ENCODE measurements at regions not wholly inside any gene's neighbourhood (a gene's known extent, or its start where the extent isn't known, plus 50 kb on each side); places are given as distances from the start of the nearest gene placed in this dataset.

DNA sequence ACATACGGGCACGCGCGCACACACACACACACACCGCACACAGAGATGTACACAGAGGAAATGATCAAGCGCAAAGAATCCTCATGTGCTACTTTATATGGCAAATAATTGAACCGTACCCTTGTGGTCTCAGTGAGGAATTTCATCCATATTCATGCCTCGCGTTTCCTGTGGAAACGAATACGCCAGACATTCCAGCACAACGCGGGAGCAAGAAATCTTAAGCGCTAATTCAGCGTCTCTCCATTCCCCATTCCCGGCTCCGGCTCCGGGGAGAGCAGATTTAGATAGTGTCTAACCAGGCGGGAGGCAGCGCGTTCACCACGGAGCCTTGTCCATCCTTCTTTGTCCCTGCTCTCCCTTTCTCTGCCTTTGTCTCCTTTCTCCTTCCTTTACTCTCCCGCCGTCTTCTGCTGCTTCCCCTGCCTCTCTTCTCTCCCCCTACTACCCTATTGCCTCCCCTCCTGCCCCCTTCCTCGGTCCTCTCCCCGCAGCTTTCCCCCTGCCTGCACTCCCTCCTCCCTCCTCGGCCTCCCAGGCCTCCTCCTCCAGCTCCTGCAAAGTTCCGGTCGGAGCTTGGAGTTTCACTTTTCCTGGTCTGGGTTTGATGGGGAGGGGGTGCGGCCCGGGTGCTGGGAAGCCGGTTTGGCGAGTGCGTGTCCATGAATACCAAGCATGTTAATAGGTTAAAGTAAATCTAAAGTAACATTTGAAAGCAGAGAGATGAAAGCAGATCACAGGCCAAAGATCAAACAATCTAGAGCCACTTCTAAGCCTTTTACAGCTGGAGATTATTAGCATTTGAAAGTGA is 579.3 kb downstream of the BUD13 start:
- DNase-seq (ENCODE audit: low read depth in 2 of 3, low spot score in 2 of 3), result no peak

- DNase-seq (ENCODE audit: low read depth in 2 of 3, low spot score in 2 of 3), result no peak
Measured at GRCh38 chr11:116192509-116193210, 580.1 kb downstream of the BUD13 start.

DNA sequence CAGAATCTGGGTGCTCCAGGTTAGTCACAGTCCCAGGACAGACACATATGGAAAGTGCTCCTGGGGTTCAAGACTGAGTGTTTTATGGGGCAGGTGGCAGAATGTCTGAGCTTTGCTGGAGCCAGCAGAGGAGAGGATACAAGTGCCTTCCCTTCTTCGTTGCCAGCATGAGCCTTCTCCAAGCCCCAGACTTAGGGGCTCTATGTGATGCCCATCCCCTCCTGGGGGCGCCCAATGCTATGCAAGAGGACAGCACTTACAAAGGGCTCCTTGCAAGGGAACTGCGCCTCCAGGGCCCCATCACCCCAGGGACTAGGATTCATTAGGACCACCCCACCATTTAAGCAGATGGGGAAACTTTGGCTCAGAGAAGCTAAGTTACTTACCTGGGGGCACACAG is 581.9 kb downstream of the BUD13 start:
- DNase-seq (ENCODE audit: low read depth in 2 of 3, low spot score in 2 of 3), result no peak

GRCh38 chr11:116189408-116190170 is 583.2 kb downstream of the BUD13 start:
- DNase-seq (ENCODE audit: low read depth in 2 of 3, low spot score in 2 of 3), result no peak

- DNase-seq (ENCODE audit: low read depth in 2 of 3, low spot score in 2 of 3), result no peak
Measured at GRCh38 chr11:116188350-116188749, 584.4 kb downstream of the BUD13 start.

DNA sequence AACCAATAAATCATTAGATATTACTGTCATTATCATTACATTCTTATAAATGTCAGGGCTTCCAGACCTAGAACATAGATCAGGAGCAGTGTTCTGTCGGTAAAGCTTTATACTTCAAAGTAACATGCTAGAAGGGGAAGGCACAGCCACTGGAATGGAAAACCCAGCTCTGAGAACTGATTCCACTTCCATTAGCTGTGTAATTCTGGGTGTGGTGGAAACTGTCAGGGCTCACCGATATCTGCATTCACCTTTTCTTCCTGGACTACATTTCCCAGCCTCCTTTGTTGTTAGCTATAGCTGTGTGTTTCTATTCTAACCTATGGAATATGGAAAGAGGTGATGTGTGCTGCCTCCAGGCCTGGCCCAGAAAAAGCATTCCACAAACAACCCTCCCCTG is 585.8 kb downstream of the BUD13 start:
- DNase-seq (ENCODE audit: low read depth in 2 of 3, low spot score in 2 of 3), result no peak

GRCh38 chr11:116185551-116185950 is 587.2 kb downstream of the BUD13 start:
- DNase-seq (ENCODE audit: low read depth in 2 of 3, low spot score in 2 of 3), result no peak

GRCh38 chr11:116184763-116185162 is 588.0 kb downstream of the BUD13 start:
- DNase-seq (ENCODE audit: low read depth in 2 of 3, low spot score in 2 of 3), result no peak

GRCh38 chr11:116182356-116182966 is 590.3 kb downstream of the BUD13 start:
- no peak for DNase-seq (ENCODE audit: low read depth in 2 of 3, low spot score in 2 of 3)

DNA sequence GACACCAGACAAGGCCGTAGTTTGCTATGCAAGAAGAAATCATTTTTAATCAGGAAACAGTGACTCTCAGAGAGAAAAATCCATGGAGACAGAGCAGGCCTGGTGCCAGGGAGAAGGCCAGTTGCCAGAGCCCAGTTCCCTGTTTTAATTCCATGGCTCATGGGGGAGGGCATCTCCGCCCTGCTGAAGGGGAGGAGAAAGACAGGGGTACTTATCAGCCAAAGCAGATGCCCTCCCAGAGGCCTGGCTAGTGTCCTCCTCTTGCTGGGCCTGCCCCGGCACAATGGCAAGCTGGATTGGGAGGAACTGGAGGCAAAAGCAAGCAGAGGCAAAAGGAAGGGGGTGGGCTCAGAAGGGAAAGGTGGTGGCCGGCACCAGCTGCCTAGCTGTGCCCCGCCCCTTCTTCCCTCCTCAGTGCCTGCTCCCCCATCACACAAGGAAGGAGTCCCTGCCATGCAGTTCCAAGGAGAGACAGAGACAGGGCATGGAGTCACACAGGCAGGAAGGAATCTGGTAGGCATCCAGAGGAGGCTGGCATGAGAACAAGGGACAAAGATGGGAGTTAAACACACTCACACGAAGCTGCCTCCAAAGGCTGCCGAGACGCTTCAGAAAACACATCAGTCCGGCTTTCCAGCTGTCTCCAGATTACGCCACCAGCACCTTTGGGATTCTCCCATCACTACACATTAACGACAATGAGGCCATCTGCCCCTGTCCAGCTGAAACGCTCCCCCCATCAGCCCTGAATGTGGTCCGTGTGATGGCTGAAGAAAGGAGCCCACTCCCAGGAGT is 591.8 kb downstream of the BUD13 start:
- no peak for DNase-seq (ENCODE audit: low read depth in 2 of 3, low spot score in 2 of 3)

GRCh38 chr11:116179401-116179800 is 593.4 kb downstream of the BUD13 start:
- DNase-seq (ENCODE audit: low read depth in 2 of 3, low spot score in 2 of 3), result no peak

- no peak for DNase-seq (ENCODE audit: low read depth in 2 of 3, low spot score in 2 of 3)
Measured at GRCh38 chr11:116177521-116178210, 595.1 kb downstream of the BUD13 start.

- no peak for DNase-seq (ENCODE audit: low read depth in 2 of 3, low spot score in 2 of 3)
Measured at GRCh38 chr11:116176484-116177005, 596.2 kb downstream of the BUD13 start.

GRCh38 chr11:116175707-116176106 is 597.1 kb downstream of the BUD13 start:
- no peak for DNase-seq (ENCODE audit: low read depth in 2 of 3, low spot score in 2 of 3)

DNA sequence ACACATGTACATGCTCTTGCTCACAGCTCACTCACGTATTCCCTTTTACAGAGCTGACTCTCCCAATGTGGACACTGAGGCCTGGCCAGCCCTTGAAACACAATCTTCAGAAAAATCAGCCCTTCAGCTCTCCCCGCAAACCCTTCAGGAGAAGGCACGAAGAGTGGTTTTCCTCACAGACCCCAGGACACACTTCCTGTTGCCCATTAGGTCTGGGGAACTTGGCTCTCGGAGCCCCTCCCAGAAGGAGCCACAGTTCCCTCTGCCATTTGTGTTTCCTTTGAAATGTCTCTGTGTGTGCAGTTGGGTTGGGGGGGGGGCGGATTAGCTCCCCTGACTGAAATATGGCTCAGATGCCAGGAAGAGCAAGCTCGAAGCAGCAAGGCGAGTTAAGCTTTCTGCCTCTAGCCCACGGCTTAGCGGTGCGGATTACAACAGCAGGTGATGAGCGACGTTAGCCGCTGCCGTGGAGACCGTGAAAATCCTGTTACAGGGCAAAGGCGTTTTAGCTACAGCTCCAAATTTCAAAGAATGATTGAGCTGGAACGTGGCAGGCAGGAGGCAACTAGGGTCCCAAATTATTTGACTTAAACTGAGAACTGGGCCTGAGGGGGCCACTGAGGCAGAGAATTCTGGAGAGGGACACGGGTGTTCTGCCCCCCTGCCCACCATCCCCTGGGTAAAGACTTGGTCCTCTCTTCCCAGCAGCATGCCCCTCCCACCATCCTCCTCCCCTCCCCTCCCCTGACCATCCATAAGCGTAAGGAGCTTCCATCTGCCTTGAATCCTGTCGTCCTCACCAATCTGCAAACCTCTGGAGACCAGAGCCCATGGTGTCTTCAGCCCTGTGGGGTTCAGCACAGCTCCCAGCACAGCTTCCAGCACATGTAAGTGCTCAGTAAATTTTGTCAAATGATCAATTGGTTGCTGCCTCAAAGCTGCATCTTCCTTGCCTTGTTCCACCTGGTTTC is 598.6 kb downstream of the BUD13 start:
- no peak for DNase-seq (ENCODE audit: low read depth in 2 of 3, low spot score in 2 of 3)

DNA sequence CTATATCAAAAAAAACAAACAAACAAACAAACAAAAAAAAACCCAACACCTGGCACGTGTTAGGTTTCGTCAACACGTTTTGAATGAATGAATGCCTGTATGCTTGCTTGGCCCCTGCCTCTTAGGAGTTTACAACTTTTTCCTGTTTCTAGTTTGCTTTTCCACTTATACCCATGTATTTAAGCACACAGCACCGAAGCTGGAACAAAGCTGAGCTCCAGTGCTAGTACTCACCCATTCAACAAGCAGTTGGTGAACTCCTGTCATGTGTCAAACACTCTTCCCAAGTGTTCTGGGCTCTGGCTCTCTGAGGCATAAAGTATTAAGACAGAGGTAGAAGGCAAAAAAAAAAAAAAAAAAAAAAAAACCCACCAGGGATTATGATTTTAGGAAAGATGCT is 599.3 kb downstream of the BUD13 start:
- no peak for DNase-seq (ENCODE audit: low read depth in 2 of 3, low spot score in 2 of 3)

DNA sequence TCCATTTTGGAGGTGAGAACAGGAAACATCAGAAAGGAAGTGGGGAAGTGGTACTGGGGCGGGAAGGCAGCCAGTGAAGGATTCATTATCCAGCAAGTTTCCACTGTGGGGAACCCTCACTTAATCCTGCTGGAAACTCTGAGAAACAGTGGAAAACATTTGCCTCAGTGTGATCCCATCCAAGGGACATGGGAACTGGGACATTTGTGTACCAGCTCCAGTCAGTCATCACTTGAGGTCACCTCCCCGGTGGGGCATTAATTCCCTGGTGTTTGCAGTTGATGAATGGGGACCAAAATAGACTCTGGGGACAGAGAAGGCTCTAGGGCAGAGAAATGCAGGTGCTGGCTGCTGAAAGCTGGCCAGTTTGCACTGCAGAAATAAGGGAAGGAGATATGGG is 599.9 kb downstream of the BUD13 start:
- DNase-seq (ENCODE audit: low read depth in 2 of 3, low spot score in 2 of 3), result no peak

GRCh38 chr11:116172156-116172555 is 600.6 kb downstream of the BUD13 start:
- DNase-seq (ENCODE audit: low read depth in 2 of 3, low spot score in 2 of 3), result no peak

Measured in activated CD8-positive, alpha-beta memory T cell treated with anti-CD3 and anti-CD28 coated beads for 48 hours (primary cell).